Neuronal stem cell (in vitro differentiated cells): ENCODE measurements at regions not wholly inside any gene's neighbourhood (a gene's known extent, or its start where the extent isn't known, plus 50 kb on each side); places are given as distances from the start of the nearest gene placed in this dataset.
"Not testable (repeated sequence)": the region's sequence is repeated elsewhere in the genome, so short reads cannot be mapped to it uniquely, and the experiment has no call there.

Source experiments
- DNase-seq: peaks from one replicate; pipeline ENCODE4 v3.0.0-alpha.2; 2013; ENCODE audit warnings: low spot score
- H2AFZ ChIP-seq: one replicate; pipeline ENCODE4 v1.6.1; 2013; ENCODE audit warnings: mild to moderate bottlenecking, low read length, inconsistent platforms
- H2AK5ac ChIP-seq: 2 replicates; pipeline ENCODE4 v1.6.1; 2013; ENCODE audit warnings: low read depth, mild to moderate bottlenecking, inconsistent platforms, low read length, moderate library complexity, mixed read lengths
- H2BK120ac ChIP-seq: 2 replicates; pipeline ENCODE4 v1.6.1; 2013; ENCODE audit warnings: low read depth, mild to moderate bottlenecking, inconsistent platforms, low read length, moderate library complexity, mixed read lengths
- H2BK12ac ChIP-seq: one replicate; pipeline ENCODE4 v1.6.1; 2013; ENCODE audit warnings: low read length, inconsistent platforms
- H2BK15ac ChIP-seq: 2 replicates; pipeline ENCODE4 v1.6.1; 2013; ENCODE audit warnings: mild to moderate bottlenecking, low read length, inconsistent platforms, mixed read lengths
- H2BK5ac ChIP-seq: one replicate; pipeline ENCODE4 v1.6.1; 2013; ENCODE audit warnings: inconsistent platforms, mild to moderate bottlenecking, low read length, moderate library complexity
- H3K14ac ChIP-seq: one replicate; pipeline ENCODE4 v1.6.1; 2013; ENCODE audit warnings: low read length, inconsistent platforms
- H3K18ac ChIP-seq: 2 replicates; pipeline ENCODE4 v1.6.1; 2013; ENCODE audit warnings: low read length, inconsistent platforms
- H3K23ac ChIP-seq: 2 replicates; pipeline ENCODE4 v1.6.1; 2013; ENCODE audit warnings: low read depth, mild to moderate bottlenecking, mixed read lengths, low read length, inconsistent platforms; ENCODE audit not compliant: poor library complexity
- H3K27ac ChIP-seq: replicated peaks from 3 replicates; pipeline ENCODE4 v1.5.1; 2013; ENCODE audit warnings: low read length, inconsistent platforms
- H3K27me3 ChIP-seq, 3 experiments: 2 replicates each; pipeline ENCODE4 v1.6.1; 2013; ENCODE audit warnings: low read length in 3 of 3, mild to moderate bottlenecking in 2 of 3, inconsistent platforms in 1 of 3, low read depth in 1 of 3, mixed read lengths in 1 of 3, moderate library complexity in 1 of 3; ENCODE audit not compliant: control insufficient read depth in 3 of 3, insufficient read depth in 3 of 3
- H3K36me3 ChIP-seq, 2 donors: replicated peaks in 1 of 2; 2 replicates each; pipeline ENCODE4 v1.6.1; 2013; ENCODE audit warnings: low read length in 2 of 2; ENCODE audit not compliant: control insufficient read depth in 2 of 2, insufficient read depth in 2 of 2
- H3K4ac ChIP-seq: 2 replicates; pipeline ENCODE4 v1.6.1; 2013; ENCODE audit warnings: inconsistent platforms, mild to moderate bottlenecking, low read length, moderate library complexity
- H3K4me1 ChIP-seq, 2 donors: 1 replicate in 1 of 2; 2 replicates in 1 of 2; pipeline ENCODE4 v1.6.1; 2013; ENCODE audit warnings: low read length in 2 of 2, low read depth in 1 of 2; ENCODE audit not compliant: control insufficient read depth in 2 of 2, insufficient read depth in 1 of 2
- H3K4me2 ChIP-seq: one replicate; pipeline ENCODE4 v1.6.1; 2013; ENCODE audit warnings: mild to moderate bottlenecking, low read length, inconsistent platforms; ENCODE audit not compliant: insufficient read depth, poor library complexity, severe bottlenecking
- H3K4me3 ChIP-seq, 2 donors: 2 replicates each; pipeline ENCODE4 v1.5.1; 2013; ENCODE audit warnings: low read length in 2 of 2, mild to moderate bottlenecking in 2 of 2, inconsistent platforms in 1 of 2, moderate library complexity in 1 of 2
- H3K79me1 ChIP-seq: one replicate; pipeline ENCODE4 v1.6.1; 2013; ENCODE audit warnings: low read depth, mild to moderate bottlenecking, inconsistent platforms, low read length, moderate library complexity
- H3K9ac ChIP-seq: one replicate; pipeline ENCODE4 v1.6.1; 2013; ENCODE audit warnings: mild to moderate bottlenecking, low read depth, low read length, inconsistent platforms; ENCODE audit not compliant: poor library complexity
- H3K9me3 ChIP-seq, 2 donors: replicated peaks in 1 of 2; 2 replicates each; pipeline versions ENCODE3 to v1.6.1; 2013; ENCODE audit warnings: low read length in 2 of 2, mild to moderate bottlenecking in 2 of 2, inconsistent platforms in 1 of 2, low read depth in 1 of 2, mixed read lengths in 1 of 2, moderate library complexity in 1 of 2; ENCODE audit not compliant: control insufficient read depth in 2 of 2, insufficient read depth in 1 of 2
- H4K8ac ChIP-seq: one replicate; pipeline ENCODE4 v1.6.1; 2013; ENCODE audit warnings: low read depth, mild to moderate bottlenecking, inconsistent platforms, low read length, moderate library complexity
- H4K91ac ChIP-seq: one replicate; pipeline ENCODE4 v1.6.1; 2013; ENCODE audit warnings: low read length, low read depth, mild to moderate bottlenecking, inconsistent platforms; ENCODE audit not compliant: poor library complexity
- WGBS, 2 donors: extraction: QIAGEN DNeasy Blood & Tissue Kit; methylation state at CpG; one replicate each; pipeline ENCODE4 v1.1.7; 2013; ENCODE audit warnings: missing lambda C conversion rate in 2 of 2, mixed read lengths in 1 of 2; ENCODE audit not compliant: insufficient read length in 2 of 2, insufficient replicate concordance in 1 of 2; ENCODE audit errors: extremely low coverage in 2 of 2; 5-methylcytosine and 5-hydroxymethylcytosine counted together

DNA sequence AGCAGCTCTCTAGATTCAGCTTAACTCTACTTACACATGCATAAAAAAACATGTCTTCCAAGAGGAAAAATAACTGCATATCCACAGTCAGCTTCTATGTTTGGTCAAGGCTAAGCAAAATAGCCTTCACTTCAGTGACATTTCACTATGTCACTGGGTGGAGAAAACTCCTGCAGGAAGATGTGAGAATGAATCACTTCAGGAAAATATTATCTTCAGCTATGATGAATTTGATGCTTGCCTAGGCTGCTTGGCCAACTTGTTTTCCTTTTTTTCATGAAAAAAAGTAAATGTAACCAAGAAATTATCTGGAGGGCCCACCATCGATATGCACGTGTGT, 143.0 kb upstream of the ZNF608 start:
- Histone ChIP-seq H3K4me3 (no peak overlapping the region), H2BK15ac (no peak overlapping the region), H3K27me3 (no peaks in the 10 kb centered on the region), H2AK5ac (no peak overlapping the region), H2BK120ac (no peak overlapping the region), H2BK5ac (no peak overlapping the region), H3K9ac (no peak overlapping the region), H3K4me2 (no peak overlapping the region), H3K27ac (no peak overlapping the region), H3K36me3 (no peaks in the 10 kb centered on the region), H3K23ac (no peak overlapping the region), H2BK12ac (no peak overlapping the region), H2AFZ (peak overlapping the region; percentile 53), H3K14ac (no peak overlapping the region), H3K9me3 (peaks cover 1 to 11% of the 10 kb centered on the region in 2 donors), H3K4me1 (peaks cover 4 to 21% of the 10 kb centered on the region in 2 donors), H3K18ac (no peak overlapping the region), H4K91ac (no peak overlapping the region), H4K8ac (no peak overlapping the region), H3K4ac (no peak overlapping the region), H3K79me1 (no peaks in the 10 kb centered on the region)
- DNase-seq, result no peak
- WGBS, 2 donors, result no CpG with 5 or more reads among the region's 2 CpGs

DNA sequence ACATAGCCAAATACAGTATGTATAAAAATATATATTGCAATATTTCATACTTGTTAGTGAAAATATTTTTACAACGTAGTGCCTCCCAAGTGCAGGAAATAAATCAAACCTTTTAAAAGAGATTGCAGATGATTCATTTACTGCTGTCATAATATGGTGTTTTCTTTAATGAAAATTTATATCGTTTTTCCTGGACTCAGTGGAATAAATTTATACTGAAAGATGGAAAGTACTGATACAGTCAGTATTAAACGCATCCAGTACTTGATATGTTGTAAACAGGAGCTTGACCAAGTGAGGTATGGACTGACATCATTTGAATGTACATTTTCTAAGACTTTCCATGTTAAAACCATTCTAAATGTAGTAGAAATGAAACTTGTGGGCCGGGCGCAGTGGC, 143.4 kb upstream of the ZNF608 start:
- Histone ChIP-seq H2AFZ (no peak overlapping the region), H3K23ac (no peak overlapping the region), H3K4me2 (no peak overlapping the region), H2BK15ac (no peak overlapping the region), H3K4ac (no peak overlapping the region), H3K4me1 (peaks cover 4 to 23% of the 10 kb centered on the region in 2 donors), H3K36me3 (no peaks in the 10 kb centered on the region), H3K27ac (no peak overlapping the region), H4K8ac (no peak overlapping the region), H2BK12ac (no peak overlapping the region), H3K14ac (no peak overlapping the region), H2BK120ac (no peak overlapping the region), H2AK5ac (no peak overlapping the region), H3K9me3 (peaks cover 1 to 11% of the 10 kb centered on the region in 2 donors), H3K18ac (no peak overlapping the region), H3K9ac (no peak overlapping the region), H4K91ac (no peak overlapping the region), H2BK5ac (no peak overlapping the region), H3K27me3 (no peaks in the 10 kb centered on the region), H3K4me3 (no peak overlapping the region), H3K79me1 (no peaks in the 10 kb centered on the region)
- no CpG with 5 or more reads among the region's 5 CpGs for WGBS, 2 donors
- no peak for DNase-seq

DNA sequence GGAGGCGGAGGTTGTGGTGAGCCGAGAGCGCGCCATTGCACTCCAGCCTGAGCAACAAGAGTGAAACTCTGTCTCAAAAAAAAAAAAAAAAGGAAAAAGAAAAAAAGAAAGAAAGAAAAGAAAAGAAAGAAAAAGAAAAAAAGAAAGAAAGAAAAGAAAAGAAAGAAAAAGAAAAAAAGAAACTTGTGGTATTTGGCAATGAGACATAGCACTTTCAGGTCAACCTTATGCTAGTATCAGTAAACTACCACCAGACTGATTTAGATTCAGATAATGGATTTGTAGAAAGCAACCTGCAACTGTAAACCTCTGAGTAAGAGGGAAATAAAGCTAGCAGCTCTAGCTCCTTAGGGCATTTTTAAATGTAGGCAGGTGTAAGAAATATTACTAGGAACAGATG, 144.0 kb upstream of the ZNF608 start:
- H2AK5ac ChIP-seq, H3K79me1 ChIP-seq, H2BK15ac ChIP-seq, H3K23ac ChIP-seq, H4K91ac ChIP-seq, H4K8ac ChIP-seq, H3K4me2 ChIP-seq, H2AFZ ChIP-seq, H2BK5ac ChIP-seq, H3K4me3 ChIP-seq, H3K18ac ChIP-seq, H3K27ac ChIP-seq, H2BK12ac ChIP-seq, DNase-seq, H3K9ac ChIP-seq, H3K4ac ChIP-seq, H3K27me3 ChIP-seq, H3K14ac ChIP-seq, H3K36me3 ChIP-seq, H2BK120ac ChIP-seq: not testable (repeated sequence)
- Histone ChIP-seq H3K9me3 (peaks cover 1 to 11% of the 10 kb centered on the region in 2 donors), H3K4me1 (peaks cover 4 to 29% of the 10 kb centered on the region in 2 donors)
- WGBS, 2 donors, result no CpG with 5 or more reads among the region's 4 CpGs

GRCh38 chr5:124891179-124891578, 144.7 kb upstream of the ZNF608 start:
- no peak overlapping the region for H4K8ac ChIP-seq
- no peak overlapping the region for H3K9ac ChIP-seq
- H2BK15ac ChIP-seq, result no peak overlapping the region
- H4K91ac ChIP-seq, result no peak overlapping the region
- H2BK12ac ChIP-seq, result no peak overlapping the region
- no peak overlapping the region for H3K27ac ChIP-seq
- WGBS, 2 donors, result no CpG with 5 or more reads among the region's 4 CpGs
- H3K23ac ChIP-seq, result no peak overlapping the region
- no peak overlapping the region for H3K4me3 ChIP-seq
- no peak for DNase-seq
- no peak overlapping the region for H2AK5ac ChIP-seq
- H3K4ac ChIP-seq, result no peak overlapping the region
- peaks cover 1 to 11% of the 10 kb centered on the region in 2 donors for H3K9me3 ChIP-seq
- H3K18ac ChIP-seq, result no peak overlapping the region
- no peak overlapping the region for H2AFZ ChIP-seq
- no peak overlapping the region for H2BK5ac ChIP-seq
- no peaks in the 10 kb centered on the region for H3K27me3 ChIP-seq
- H2BK120ac ChIP-seq, result no peak overlapping the region
- no peak overlapping the region for H3K4me2 ChIP-seq
- H3K14ac ChIP-seq, result no peak overlapping the region
- H3K4me1 ChIP-seq, result peaks cover 4 to 31% of the 10 kb centered on the region in 2 donors
- H3K36me3 ChIP-seq, result no peaks in the 10 kb centered on the region
- H3K79me1 ChIP-seq, result no peaks in the 10 kb centered on the region
